ENCODE measurements at regions not wholly inside any gene's neighbourhood (a gene's known extent, or its start where the extent isn't known, plus 50 kb on each side); places are given as distances from the start of the nearest gene placed in this dataset.
"Not testable (repeated sequence)": the region's sequence is repeated elsewhere in the genome, so short reads cannot be mapped to it uniquely, and the experiment has no call there.

DNA sequence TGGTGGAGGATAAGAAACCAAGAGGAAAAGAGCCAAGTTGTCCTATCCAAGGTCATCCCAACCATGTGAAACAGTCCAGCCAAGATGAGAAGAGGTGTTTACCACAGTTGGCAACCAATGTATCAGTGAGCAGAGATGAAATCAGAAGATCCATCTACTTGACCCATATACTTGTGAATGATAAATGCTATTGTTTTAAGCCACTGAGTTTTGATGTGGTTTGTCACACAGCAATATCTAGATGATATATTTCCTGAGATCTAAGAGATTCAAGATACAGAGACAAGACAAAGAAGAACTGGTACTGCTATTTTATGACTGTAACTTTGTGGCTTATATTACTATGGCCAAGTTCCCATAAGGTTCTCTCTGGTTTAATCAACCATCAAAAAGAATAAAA, 721.2 kb downstream of the MAFB start:
- TF ChIP-seq, protein P1, sequence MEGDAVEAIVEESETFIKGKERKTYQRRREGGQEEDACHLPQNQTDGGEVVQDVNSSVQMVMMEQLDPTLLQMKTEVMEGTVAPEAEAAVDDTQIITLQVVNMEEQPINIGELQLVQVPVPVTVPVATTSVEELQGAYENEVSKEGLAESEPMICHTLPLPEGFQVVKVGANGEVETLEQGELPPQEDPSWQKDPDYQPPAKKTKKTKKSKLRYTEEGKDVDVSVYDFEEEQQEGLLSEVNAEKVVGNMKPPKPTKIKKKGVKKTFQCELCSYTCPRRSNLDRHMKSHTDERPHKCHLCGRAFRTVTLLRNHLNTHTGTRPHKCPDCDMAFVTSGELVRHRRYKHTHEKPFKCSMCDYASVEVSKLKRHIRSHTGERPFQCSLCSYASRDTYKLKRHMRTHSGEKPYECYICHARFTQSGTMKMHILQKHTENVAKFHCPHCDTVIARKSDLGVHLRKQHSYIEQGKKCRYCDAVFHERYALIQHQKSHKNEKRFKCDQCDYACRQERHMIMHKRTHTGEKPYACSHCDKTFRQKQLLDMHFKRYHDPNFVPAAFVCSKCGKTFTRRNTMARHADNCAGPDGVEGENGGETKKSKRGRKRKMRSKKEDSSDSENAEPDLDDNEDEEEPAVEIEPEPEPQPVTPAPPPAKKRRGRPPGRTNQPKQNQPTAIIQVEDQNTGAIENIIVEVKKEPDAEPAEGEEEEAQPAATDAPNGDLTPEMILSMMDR (conservative IDR thresholded peaks at IDR 0.05; ENCODE audit: control insufficient read depth, insufficient read depth, low read depth, low read length) = no peak
- no peak for DNase-seq (ENCODE audit: low read depth)
- H3K4me3 ChIP-seq (ENCODE audit: control insufficient read depth, low read depth, low read length) = no peak overlapping the region

DNA sequence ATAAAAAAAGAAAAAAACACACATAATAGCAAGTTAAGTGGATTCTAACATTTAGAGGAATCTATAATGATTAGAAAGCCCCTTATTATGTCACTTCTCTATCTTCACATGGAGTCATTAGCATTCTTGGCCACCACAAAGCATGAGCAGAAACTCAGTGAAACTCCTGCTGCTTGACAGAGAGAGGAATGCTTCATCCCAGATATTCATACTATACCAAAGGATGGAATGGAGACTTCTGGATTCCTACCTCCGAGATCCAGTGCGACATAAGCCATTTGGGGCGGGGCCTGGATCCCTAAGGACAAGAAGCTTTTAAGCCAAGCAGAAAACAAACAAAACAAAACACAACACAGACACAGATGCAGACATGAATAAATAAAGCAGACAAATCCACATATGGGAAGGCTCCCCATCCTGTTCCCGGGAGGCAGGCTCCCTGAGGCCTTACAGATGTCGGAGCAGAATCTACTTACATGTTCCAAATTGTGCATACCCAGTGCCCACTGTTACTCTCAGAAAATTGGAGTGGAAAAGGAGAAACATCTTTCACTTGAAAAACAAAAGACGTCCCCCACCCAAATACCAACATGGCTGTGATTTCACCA, 727.3 kb downstream of the MAFB start:
- DNase-seq (ENCODE audit: low read depth) = no peak
- TF ChIP-seq, protein P1 (conservative IDR thresholded peaks at IDR 0.05; ENCODE audit: control insufficient read depth, insufficient read depth, low read depth, low read length) = no peak
- no peak overlapping the region for H3K4me3 ChIP-seq (ENCODE audit: control insufficient read depth, low read depth, low read length)

DNA sequence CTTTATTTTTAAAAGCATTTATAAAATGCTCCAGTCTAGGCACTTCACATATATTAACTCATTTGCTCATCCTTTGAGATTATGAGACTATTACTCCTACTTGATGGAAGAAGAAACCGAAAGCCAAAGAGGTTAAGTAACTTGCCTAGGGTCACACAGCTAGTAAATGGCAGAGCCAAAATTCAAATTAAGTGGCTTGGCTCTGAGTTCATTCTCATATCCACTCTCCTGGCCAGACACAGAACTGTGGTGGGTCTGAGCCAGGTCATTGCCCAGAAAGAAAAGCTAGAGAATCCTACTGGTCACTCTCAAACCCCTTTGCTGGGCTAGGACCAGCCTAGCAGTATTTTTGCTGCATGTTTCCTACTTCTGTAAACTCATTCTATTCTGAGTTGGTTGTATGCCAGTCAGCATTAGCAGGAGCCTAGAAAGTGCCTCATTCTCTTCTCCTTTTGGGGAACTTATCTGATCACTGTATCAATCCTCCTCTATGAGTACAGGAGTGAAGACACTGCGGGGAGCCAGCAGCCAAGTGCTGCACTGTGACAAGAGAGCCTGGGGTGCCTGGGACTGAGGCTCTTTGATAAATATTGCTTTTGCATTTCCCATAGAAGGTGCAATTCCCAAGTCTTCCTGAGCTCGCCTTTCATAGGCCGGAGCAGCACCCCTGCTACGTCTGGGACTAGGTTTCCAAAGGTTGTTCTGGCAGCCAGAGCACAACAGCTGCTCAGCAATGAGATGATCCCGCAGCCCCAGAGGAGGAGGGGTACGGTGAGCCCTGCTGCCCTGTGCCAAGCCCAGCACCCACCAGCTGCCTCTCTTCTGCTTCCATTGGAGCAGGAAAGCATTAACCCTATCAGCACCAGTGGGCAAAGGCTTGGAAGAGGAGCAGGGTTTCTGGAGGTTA, 728.3 kb downstream of the MAFB start:
- TF ChIP-seq, protein P1 (conservative IDR thresholded peaks at IDR 0.05; ENCODE audit: control insufficient read depth, insufficient read depth, low read depth, low read length) = no peak
- DNase-seq (ENCODE audit: low read depth) = no peak
- no peak overlapping the region for H3K4me3 ChIP-seq (ENCODE audit: control insufficient read depth, low read depth, low read length)

DNA sequence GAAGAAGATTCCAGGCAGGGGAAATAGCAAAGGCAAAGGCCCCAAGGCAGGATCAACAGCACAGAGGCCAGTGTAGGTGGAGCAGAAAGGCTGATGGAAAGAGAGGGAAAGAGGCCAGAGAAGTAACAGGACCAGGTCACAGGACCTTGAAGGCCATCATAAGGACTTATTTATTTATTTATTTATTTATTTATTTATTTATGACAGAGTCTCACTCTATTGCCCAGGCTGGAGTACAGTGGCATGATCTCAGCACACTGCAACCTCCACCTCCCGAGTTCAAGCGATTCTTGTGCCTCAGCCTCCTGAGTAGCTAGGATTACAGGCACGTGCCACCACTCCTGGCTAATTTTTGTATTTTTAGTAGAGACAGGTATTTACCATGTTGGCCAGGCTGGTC, 731.1 kb downstream of the MAFB start:
- DNase-seq (ENCODE audit: low read depth); H3K4me3 ChIP-seq (ENCODE audit: control insufficient read depth, low read depth, low read length): not testable (repeated sequence)

DNA sequence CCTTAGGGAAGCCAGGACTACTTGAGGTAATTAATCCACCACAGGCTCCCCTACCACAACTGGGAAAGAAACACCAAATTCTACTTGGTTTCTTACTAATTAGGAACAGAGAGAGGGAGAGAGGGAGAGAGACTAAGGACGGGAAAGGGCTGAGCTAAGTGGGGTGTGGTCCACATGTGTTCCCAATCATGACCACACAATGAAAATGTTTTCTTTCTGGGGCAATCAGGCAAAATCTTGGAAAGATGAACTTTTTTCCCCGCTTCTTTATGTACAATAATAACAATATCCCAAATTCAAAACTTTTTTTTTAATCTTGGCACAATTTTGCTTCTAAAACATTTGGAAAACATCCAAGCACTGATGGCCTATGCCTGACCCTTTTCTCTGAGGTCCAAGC, 734.4 kb downstream of the MAFB start:
- no peak overlapping the region for H3K4me3 ChIP-seq (ENCODE audit: control insufficient read depth, low read depth, low read length)
- TF ChIP-seq, protein P1 (conservative IDR thresholded peaks at IDR 0.05; ENCODE audit: control insufficient read depth, insufficient read depth, low read depth, low read length) = no peak
- DNase-seq (ENCODE audit: low read depth) = peak; percentile 49

DNA sequence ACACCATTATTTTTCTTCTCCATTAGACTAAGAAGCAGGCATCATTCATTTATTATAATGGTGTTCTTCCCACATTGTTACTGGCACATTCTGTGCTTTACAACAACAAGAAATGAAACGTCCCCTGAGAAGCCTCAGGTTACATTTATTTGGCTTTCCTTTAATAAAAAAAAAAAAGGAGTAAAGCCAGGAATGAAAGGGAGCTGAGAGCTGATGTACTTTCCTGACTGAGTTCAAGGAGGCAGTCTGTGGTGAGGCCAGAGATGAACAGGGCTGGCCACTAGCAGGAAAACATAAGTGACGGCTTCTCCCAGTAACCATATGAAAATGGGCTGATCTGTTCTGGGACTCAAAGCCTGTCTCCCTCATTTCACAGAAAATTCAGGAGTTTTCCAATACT, 742.1 kb downstream of the MAFB start:
- DNase-seq (ENCODE audit: low read depth) = no peak
- H3K4me3 ChIP-seq (ENCODE audit: control insufficient read depth, low read depth, low read length) = no peak overlapping the region
- TF ChIP-seq, protein P1 (conservative IDR thresholded peaks at IDR 0.05; ENCODE audit: control insufficient read depth, insufficient read depth, low read depth, low read length) = no peak

DNA sequence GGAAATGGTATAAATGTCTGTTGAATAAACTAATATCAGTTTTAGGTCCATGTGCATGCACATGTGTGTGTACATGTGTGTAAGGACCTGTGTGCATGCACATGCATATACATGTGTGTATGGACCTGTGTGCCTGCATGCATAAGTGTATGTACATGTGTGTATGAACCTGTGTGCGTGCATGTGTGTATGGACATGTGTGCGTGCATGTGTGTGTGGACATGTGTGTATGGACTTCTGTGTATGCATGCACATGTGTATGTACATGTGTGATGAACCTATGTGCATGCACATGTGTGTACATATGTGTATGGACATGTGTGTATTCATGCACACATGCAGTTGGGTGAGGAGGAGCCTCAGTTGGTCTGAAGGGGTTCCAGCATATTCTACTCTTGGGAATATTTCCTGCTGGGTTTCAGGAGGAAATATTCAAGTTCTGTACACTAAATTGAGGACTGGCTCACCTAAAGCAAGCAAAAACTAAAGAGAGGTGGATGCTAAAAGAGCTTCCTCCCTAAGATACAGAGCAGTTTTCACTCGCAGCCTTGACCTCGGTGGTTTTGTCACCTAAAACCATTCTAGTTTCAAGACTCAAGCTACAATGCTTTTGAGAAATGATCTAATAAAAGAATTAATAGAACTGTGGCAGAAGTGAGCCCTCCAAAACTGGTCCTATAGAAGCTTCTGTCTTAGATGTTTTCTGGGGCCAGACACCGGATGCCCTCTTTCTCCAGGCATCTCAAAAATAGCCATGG, 742.8 kb downstream of the MAFB start:
- no peak for DNase-seq (ENCODE audit: low read depth)
- no peak overlapping the region for H3K4me3 ChIP-seq (ENCODE audit: control insufficient read depth, low read depth, low read length)
- TF ChIP-seq, protein P1 (conservative IDR thresholded peaks at IDR 0.05; ENCODE audit: control insufficient read depth, insufficient read depth, low read depth, low read length) = no peak
